H9 (cell line): ENCODE measurements at regions not wholly inside any gene's neighbourhood (a gene's known extent, or its start where the extent isn't known, plus 50 kb on each side); places are given as distances from the start of the nearest gene placed in this dataset.

Experiments
- DNase-seq: peaks from one replicate; pipeline ENCODE4 v3.0.0-alpha.2; 2017
- H2AFZ ChIP-seq: one replicate; pipeline ENCODE4 v1.6.1; 2013; ENCODE audit warnings: mild to moderate bottlenecking, low read length, control low read depth, moderate library complexity
- H2AK5ac ChIP-seq: 2 replicates; pipeline ENCODE4 v1.6.1; 2013; ENCODE audit warnings: low read length, control low read depth, mixed read lengths; ENCODE audit not compliant: insufficient read length
- H2BK120ac ChIP-seq: one replicate; pipeline ENCODE4 v1.6.1; 2013; ENCODE audit warnings: low read depth, mild to moderate bottlenecking, low read length, control low read depth, inconsistent platforms; ENCODE audit not compliant: poor library complexity, severe bottlenecking
- H2BK12ac ChIP-seq: 2 replicates; pipeline ENCODE4 v1.6.1; 2013; ENCODE audit warnings: low read length, control low read depth, mixed read lengths, low read depth; ENCODE audit not compliant: insufficient read length
- H2BK15ac ChIP-seq: 2 replicates; pipeline ENCODE4 v1.6.1; 2013; ENCODE audit warnings: low read depth, low read length, control low read depth
- H2BK20ac ChIP-seq: one replicate; pipeline ENCODE4 v1.6.1; 2013; ENCODE audit warnings: low read depth, mild to moderate bottlenecking, low read length, control low read depth, inconsistent platforms; ENCODE audit not compliant: poor library complexity, severe bottlenecking
- H2BK5ac ChIP-seq: 2 replicates; pipeline ENCODE4 v1.6.1; 2013; ENCODE audit warnings: low read length, control low read depth, mixed read lengths; ENCODE audit not compliant: insufficient read length
- H3K14ac ChIP-seq: 2 replicates; pipeline ENCODE4 v1.6.1; 2013; ENCODE audit warnings: low read length, control low read depth; ENCODE audit not compliant: insufficient read depth
- H3K18ac ChIP-seq: 2 replicates; pipeline ENCODE4 v1.6.1; 2013; ENCODE audit warnings: low read depth, mild to moderate bottlenecking, mixed read lengths, low read length, control low read depth; ENCODE audit not compliant: insufficient read length
- H3K23ac ChIP-seq: 2 replicates; pipeline ENCODE4 v1.6.1; 2013; ENCODE audit warnings: low read length, control low read depth, mixed read lengths, low read depth; ENCODE audit not compliant: insufficient read length
- H3K23me2 ChIP-seq: 2 replicates; pipeline ENCODE4 v1.6.1; 2013; ENCODE audit warnings: low read depth, mild to moderate bottlenecking, mixed read lengths, low read length, control low read depth; ENCODE audit not compliant: insufficient read length, poor library complexity, severe bottlenecking
- H3K27ac ChIP-seq: 2 replicates; pipeline ENCODE4 v1.5.1; 2013; ENCODE audit warnings: low read length, control low read depth, mixed read lengths, low read depth; ENCODE audit not compliant: insufficient read length
- H3K27me3 ChIP-seq: 2 replicates; pipeline ENCODE4 v1.6.1; 2013; ENCODE audit warnings: low read length, control low read depth, inconsistent platforms; ENCODE audit not compliant: insufficient read depth
- H3K4ac ChIP-seq: 2 replicates; pipeline ENCODE4 v1.6.1; 2013; ENCODE audit warnings: low read depth, mild to moderate bottlenecking, control low read depth, inconsistent platforms, low read length, moderate library complexity
- H3K4me1 ChIP-seq: 2 replicates; pipeline ENCODE4 v1.6.1; 2013; ENCODE audit warnings: low read length, control low read depth, inconsistent platforms; ENCODE audit not compliant: insufficient read depth
- H3K4me2 ChIP-seq: 2 replicates; pipeline ENCODE4 v1.6.1; 2013; ENCODE audit warnings: low read length, control low read depth, mixed read lengths; ENCODE audit not compliant: insufficient read length, insufficient read depth
- H3K56ac ChIP-seq: 2 replicates; pipeline ENCODE4 v1.6.1; 2013; ENCODE audit warnings: low read depth, mild to moderate bottlenecking, mixed read lengths, low read length, control low read depth; ENCODE audit not compliant: insufficient read length
- H3K79me1 ChIP-seq: 2 replicates; pipeline ENCODE4 v1.6.1; 2013; ENCODE audit warnings: low read depth, mild to moderate bottlenecking, moderate library complexity, low read length, control low read depth, inconsistent platforms; ENCODE audit not compliant: insufficient read depth, poor library complexity, severe bottlenecking
- H3K79me2 ChIP-seq: 2 replicates; pipeline ENCODE4 v1.6.1; 2013; ENCODE audit warnings: low read length, control low read depth, inconsistent platforms; ENCODE audit not compliant: insufficient read depth
- H3K9ac ChIP-seq: 2 replicates; pipeline ENCODE4 v1.6.1; 2013; ENCODE audit warnings: low read length, control low read depth, mixed read lengths; ENCODE audit not compliant: insufficient read length; ENCODE audit errors: extremely low read depth
- H3K9me3 ChIP-seq: one replicate; pipeline ENCODE4 v1.6.1; 2013; ENCODE audit warnings: low read depth, low read length, inconsistent platforms; ENCODE audit not compliant: control insufficient read depth
- H3T11ph ChIP-seq: one replicate; pipeline ENCODE4 v1.6.1; 2013; ENCODE audit warnings: mild to moderate bottlenecking, low read length, control low read depth, inconsistent platforms
- H4K20me1 ChIP-seq: one replicate; pipeline ENCODE4 v1.6.1; 2013; ENCODE audit not compliant: control insufficient read depth, insufficient read length, insufficient read depth
- H4K5ac ChIP-seq: 2 replicates; pipeline ENCODE4 v1.6.1; 2013; ENCODE audit warnings: low read depth, mild to moderate bottlenecking, mixed read lengths, low read length, control low read depth; ENCODE audit not compliant: insufficient read length
- H4K8ac ChIP-seq: replicated peaks from 2 replicates; pipeline ENCODE4 v1.6.1; 2013; ENCODE audit warnings: low read length, control low read depth, mixed read lengths, low read depth; ENCODE audit not compliant: insufficient read length
- H4K91ac ChIP-seq: 2 replicates; pipeline ENCODE4 v1.6.1; 2013; ENCODE audit warnings: low read depth, mild to moderate bottlenecking, moderate library complexity, mixed read lengths, low read length, control low read depth; ENCODE audit not compliant: insufficient read length
- H3K27ac Mint-ChIP-seq, 3 experiments: 2 replicates in 2 of 3; 3 replicates in 1 of 3; pipeline ENCODE4 v1.8.0; 2020 to 2021; ENCODE audit warnings: mixed read lengths in 3 of 3, mild to moderate bottlenecking in 1 of 3, moderate library complexity in 1 of 3
- H3K27me3 Mint-ChIP-seq: 2 replicates; pipeline ENCODE4 v1.8.0; 2021; ENCODE audit warnings: low read depth, mild to moderate bottlenecking, moderate library complexity, mixed read lengths
- H3K36me3 Mint-ChIP-seq, 3 experiments: 2 replicates in 2 of 3; 3 replicates in 1 of 3; pipeline ENCODE4 v1.8.0; 2020 to 2021; ENCODE audit warnings: low read depth in 3 of 3, mixed read lengths in 3 of 3; ENCODE audit not compliant: insufficient read depth in 1 of 3
- H3K4me1 Mint-ChIP-seq, 2 experiments: 2 replicates each; pipeline ENCODE4 v1.8.0; 2020; ENCODE audit warnings: mixed read lengths in 2 of 2
- H3K4me3 Mint-ChIP-seq, 2 experiments: 2 replicates in 1 of 2; 3 replicates in 1 of 2; pipeline ENCODE4 v1.8.0; 2020 to 2021; ENCODE audit warnings: mild to moderate bottlenecking in 2 of 2, mixed read lengths in 2 of 2, moderate library complexity in 1 of 2
- H3K9me3 Mint-ChIP-seq, 2 experiments: 2 replicates in 1 of 2; 3 replicates in 1 of 2; pipeline ENCODE4 v1.8.0; 2020; ENCODE audit warnings: mild to moderate bottlenecking in 2 of 2, mixed read lengths in 2 of 2, moderate library complexity in 1 of 2
- TF ChIP-seq, protein P1 (sequence below): fragments of 200-600 bp; sonication (generic); conservative IDR thresholded peaks from 3 replicates; pipeline ENCODE4 v1.8.0; 2021; ENCODE audit warnings: antibody characterized with exemption, mild to moderate bottlenecking

DNA sequence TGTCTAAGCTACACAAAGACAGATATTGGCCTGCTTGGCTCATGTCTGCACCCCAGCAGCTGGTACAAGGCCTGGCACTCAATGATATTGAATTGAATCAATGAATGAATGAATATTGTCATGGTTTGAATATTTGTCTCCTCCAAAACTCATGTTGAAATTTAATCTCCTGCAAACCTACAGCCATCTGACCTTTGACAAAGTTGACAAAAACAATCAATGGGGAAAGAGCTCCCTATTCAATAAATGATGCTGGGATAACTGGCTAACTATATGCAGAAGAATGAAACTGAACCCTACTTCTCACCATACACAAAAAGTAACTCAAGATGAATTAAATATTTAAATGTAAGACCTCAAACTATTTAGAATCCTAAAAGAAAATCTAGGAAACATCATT lies 144.7 kb downstream of the CYP26A1 start:
- H3K4ac ChIP-seq, result no peak overlapping the region
- no peak overlapping the region for H2BK20ac ChIP-seq
- H4K20me1 ChIP-seq, result no peaks in the 10 kb centered on the region
- no peaks in the 10 kb centered on the region for H3K79me2 ChIP-seq
- no peaks in the 10 kb centered on the region for H3K79me1 ChIP-seq
- H2AK5ac ChIP-seq, result no peak overlapping the region
- H4K8ac ChIP-seq, result no peak overlapping the region
- no peak overlapping the region for H4K5ac ChIP-seq
- Mint-ChIP-seq H3K27ac (no peak overlapping the region), H3K36me3 (peaks cover 4 to 9% (median 8%) of the 10 kb centered on the region in 3 experiments), H3K4me1 (peaks cover 0 to 6% of the 10 kb centered on the region in 2 experiments; a peak in 1 of 4 replicates), H3K27me3 (peaks cover 1% of the 10 kb centered on the region), H3K4me3 (no peak overlapping the region), H3K9me3 (peaks cover 8 to 9% of the 10 kb centered on the region in 2 experiments)
- H4K91ac ChIP-seq, result no peak overlapping the region
- H2BK120ac ChIP-seq, result no peak overlapping the region
- no peak overlapping the region for H3K56ac ChIP-seq
- no peak overlapping the region for H3K4me2 ChIP-seq
- no peaks in the 10 kb centered on the region for H3K23me2 ChIP-seq
- no peak overlapping the region for H3K18ac ChIP-seq
- no peaks in the 10 kb centered on the region for H3K27me3 ChIP-seq
- H3K23ac ChIP-seq, result no peak overlapping the region
- no peak for DNase-seq
- no peak overlapping the region for H2BK15ac ChIP-seq
- TF ChIP-seq, protein P1, sequence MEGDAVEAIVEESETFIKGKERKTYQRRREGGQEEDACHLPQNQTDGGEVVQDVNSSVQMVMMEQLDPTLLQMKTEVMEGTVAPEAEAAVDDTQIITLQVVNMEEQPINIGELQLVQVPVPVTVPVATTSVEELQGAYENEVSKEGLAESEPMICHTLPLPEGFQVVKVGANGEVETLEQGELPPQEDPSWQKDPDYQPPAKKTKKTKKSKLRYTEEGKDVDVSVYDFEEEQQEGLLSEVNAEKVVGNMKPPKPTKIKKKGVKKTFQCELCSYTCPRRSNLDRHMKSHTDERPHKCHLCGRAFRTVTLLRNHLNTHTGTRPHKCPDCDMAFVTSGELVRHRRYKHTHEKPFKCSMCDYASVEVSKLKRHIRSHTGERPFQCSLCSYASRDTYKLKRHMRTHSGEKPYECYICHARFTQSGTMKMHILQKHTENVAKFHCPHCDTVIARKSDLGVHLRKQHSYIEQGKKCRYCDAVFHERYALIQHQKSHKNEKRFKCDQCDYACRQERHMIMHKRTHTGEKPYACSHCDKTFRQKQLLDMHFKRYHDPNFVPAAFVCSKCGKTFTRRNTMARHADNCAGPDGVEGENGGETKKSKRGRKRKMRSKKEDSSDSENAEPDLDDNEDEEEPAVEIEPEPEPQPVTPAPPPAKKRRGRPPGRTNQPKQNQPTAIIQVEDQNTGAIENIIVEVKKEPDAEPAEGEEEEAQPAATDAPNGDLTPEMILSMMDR, result no peak
- no peak overlapping the region for H3K14ac ChIP-seq
- no peak overlapping the region for H3K9ac ChIP-seq
- H2BK12ac ChIP-seq, result no peak overlapping the region
- no peak overlapping the region for H2BK5ac ChIP-seq
- no peaks in the 10 kb centered on the region for H3K9me3 ChIP-seq
- no peak overlapping the region for H3T11ph ChIP-seq
- H3K27ac ChIP-seq, result no peak overlapping the region
- H3K4me1 ChIP-seq, result no peaks in the 10 kb centered on the region; the same call in 1 of the 2 replicates
- no peak overlapping the region for H2AFZ ChIP-seq
